Heart right ventricle (tissue), 16 donors: ENCODE measurements at regions not wholly inside any gene's neighbourhood (a gene's known extent, or its start where the extent isn't known, plus 50 kb on each side); places are given as distances from the start of the nearest gene placed in this dataset.

Experiments used
- ATAC-seq, 8 donors: fragments of 200-7000 bp; cut with Tn5 transposase; one replicate each; pipeline ENCODE4 v1.9.1; 2020; ENCODE audit warnings: mild to moderate bottlenecking in 8 of 8, moderate library complexity in 8 of 8, moderate number of reproducible peaks in 1 of 8
- DNase-seq, 2 donors: peaks; one replicate each; pipeline ENCODE4 v3.0.0-alpha.2; 2020
- H3K27ac ChIP-seq, 10 donors: fragments of 200-600 bp; sonication (generic) in 2 of 10; one replicate each; pipeline versions ENCODE4 v1.5.0 to v1.8.0; 2020 to 2022; ENCODE audit warnings: mild to moderate bottlenecking in 3 of 10
- H3K27me3 ChIP-seq, 7 donors: fragments of 200-600 bp; one replicate each; pipeline ENCODE4 v1.8.0; 2021 to 2022; ENCODE audit warnings: mild to moderate bottlenecking in 2 of 7
- H3K36me3 ChIP-seq, 9 donors: fragments of 200-600 bp; sonication (generic) in 1 of 9; one replicate each; pipeline versions ENCODE4 v1.5.0 to v1.8.0; 2020 to 2022; ENCODE audit warnings: mild to moderate bottlenecking in 2 of 9
- H3K4me1 ChIP-seq, 9 donors: fragments of 200-600 bp; sonication (generic) in 1 of 9; one replicate each; pipeline versions ENCODE4 v1.5.0 to v1.8.0; 2020 to 2022; ENCODE audit warnings: mild to moderate bottlenecking in 4 of 9
- H3K4me3 ChIP-seq, 10 donors: fragments of 200-600 bp; sonication (generic) in 2 of 10; one replicate each; pipeline versions ENCODE4 v1.5.0 to v1.8.0; 2020 to 2022; ENCODE audit warnings: mild to moderate bottlenecking in 7 of 10, moderate library complexity in 2 of 10
- H3K9me3 ChIP-seq, 11 donors: fragments of 200-600 bp in 10 of 11; sonication (generic) in 2 of 11; one replicate each; pipeline versions ENCODE4 v1.5.0 to v1.8.0; 2013 to 2022; ENCODE audit warnings: mild to moderate bottlenecking in 2 of 11, control low read depth in 1 of 11, moderate library complexity in 1 of 11
- CTCF ChIP-seq, 9 donors: fragments of 200-600 bp; sonication (generic) in 2 of 9; IDR thresholded peaks; one replicate each; pipeline versions ENCODE4 v1.5.0 to v1.8.0; 2021 to 2022; ENCODE audit warnings: antibody characterized with exemption in 9 of 9, mild to moderate bottlenecking in 5 of 9, moderate library complexity in 1 of 9
- WGBS, 2 donors: extraction: QIAGEN DNeasy Blood & Tissue Kit; methylation state at CpG; one replicate each; pipeline ENCODE4 v1.1.7; 2013; ENCODE audit warnings: inconsistent platforms in 1 of 2; 5-methylcytosine and 5-hydroxymethylcytosine counted together
- intact Hi-C, 10 donors: fragments of 100-400 bp; cut with DNase I; formaldehyde crosslinking; loops; one replicate each; pipeline versions ENCODE4 v1.11.1 to v1.14.2; 2022
- donor health status: Arrhythmogenic right ventricular cardiomyopathy.
- donor health status: ischemic (EF 13 %, LVEDD 7.1; RV severe dilation, severe dysfunction).
- donor health status: healthy with polysubstance abuse.
- donor health status: DM: no; HTN: yes; CAD: no.
- donor health status: DM: no; HTN: no; CAD: no.
- donor health status: ischemic (EF 25% LVEDD 6.9; RV normal size, moderate dysfunction).
- donor health status: ischemic (EF 25% LVEDD 5.7; RV mildly dilated, moderate dysfunction).
- donor health status: healthy.
- donor health status: DM: yes; HTN: yes; CAD: no.
- donor health status: Ischemic cardiomyopathy.
- donor health status: ischemic (EF 35%, LVEDD 5.7; RV mildly dilated, moderate dysfunction).
- donor health status: nonischemic (EF 11% LVEDD 7.7; RV severe dilation, severe dysfunction).
- donor health status: DM: yes; HTN: yes; CAD: no.
- donor health status: PGD.
- donor health status: ischemic (EF 29% LVEDD 5.4; RV normal size, mild dysfunction).
- donor health status: nonischemic (EF 23%, LVEDD 6.1; RV moderate dilation, normal function).

- no peak for TF ChIP-seq CTCF (IDR thresholded peaks at IDR 0.05)
- Histone ChIP-seq H3K9me3 (no peaks in the 10 kb centered on the region), H3K36me3 (no peaks in the 10 kb centered on the region), H3K27me3 (peaks cover 0 to 3% (median 0%) of the 10 kb centered on the region in 7 donors), H3K4me1 (no peaks in the 10 kb centered on the region), H3K4me3 (no peak overlapping the region), H3K27ac (no peak overlapping the region)
- DNase-seq (no peak), ATAC-seq (no peak)
- intact Hi-C loops: loop anchor here in 1 of 10 donors (5.0 kb wide), 1 partner anchor 224 kb away; no protein-coding TSS in a partner anchor
- WGBS, 2 donors: 86 to 91% methylated on average over 4 of the region's 4 CpGs
Measured at GRCh38 chr5:155591273-155591672, 577.7 kb downstream of the KIF4B start.

GRCh38 chr5:155594270-155594669 lies 580.7 kb downstream of the KIF4B start:
- ATAC-seq (no peak), DNase-seq (no peak)
- no peaks in the 10 kb centered on the region for H3K9me3 ChIP-seq
- intact Hi-C loops: loop anchor here in 2 of 10 donors (1.0 to 5.0 kb wide), 2 partner anchors 15 to 227 kb away; no protein-coding TSS in a partner anchor
- H3K4me3 ChIP-seq: no peak overlapping the region
- H3K4me1 ChIP-seq: no peaks in the 10 kb centered on the region
- H3K27ac ChIP-seq: no peak overlapping the region
- H3K36me3 ChIP-seq: no peaks in the 10 kb centered on the region
- TF ChIP-seq CTCF (IDR thresholded peaks at IDR 0.05): no peak
- 18 to 32% methylated on average over 1 of the region's 1 CpG for WGBS, 2 donors
- H3K27me3 ChIP-seq: peaks cover 0 to 3% (median 0%) of the 10 kb centered on the region in 7 donors

GRCh38 chr5:155595791-155596190 lies 582.2 kb downstream of the KIF4B start:
- TF ChIP-seq CTCF (IDR thresholded peaks at IDR 0.05): no peak
- Histone ChIP-seq H3K27ac (no peak overlapping the region), H3K9me3 (no peaks in the 10 kb centered on the region), H3K27me3 (peaks cover 0 to 3% (median 0%) of the 10 kb centered on the region in 7 donors), H3K36me3 (no peaks in the 10 kb centered on the region), H3K4me3 (no peak overlapping the region), H3K4me1 (no peaks in the 10 kb centered on the region)
- intact Hi-C loops: no loop called here
- DNase-seq: no peak
- 92 to 96% methylated on average over 2 of the region's 2 CpGs for WGBS, 2 donors
- no peak for ATAC-seq

GRCh38 chr5:155598552-155598951 lies 585.0 kb downstream of the KIF4B start:
- ATAC-seq (no peak), DNase-seq (no peak)
- H3K4me3 ChIP-seq: no peak overlapping the region
- TF ChIP-seq CTCF (IDR thresholded peaks at IDR 0.05): no peak
- H3K9me3 ChIP-seq: no peaks in the 10 kb centered on the region
- peaks cover 0 to 3% (median 0%) of the 10 kb centered on the region in 7 donors for H3K27me3 ChIP-seq
- WGBS, 2 donors: 69 to 81% methylated on average over 4 of the region's 4 CpGs
- intact Hi-C loops: no loop called here
- H3K4me1 ChIP-seq: no peaks in the 10 kb centered on the region
- no peaks in the 10 kb centered on the region for H3K36me3 ChIP-seq
- H3K27ac ChIP-seq: no peak overlapping the region
